Activated naive CD8-positive, alpha-beta T cell treated with anti-CD3 and anti-CD28 coated beads, Interleukin-2, amount 50 U/mL, for 24 hours (primary cell): ENCODE measurements at regions not wholly inside any gene's neighbourhood (a gene's known extent, or its start where the extent isn't known, plus 50 kb on each side); places are given as distances from the start of the nearest gene placed in this dataset.

Experiments used
- ATAC-seq: fragments of 150-1000 bp; cut with Tn5 transposase; one replicate; pipeline ENCODE4 v1.10.0; 2021
- DNase-seq: peaks from one replicate; pipeline ENCODE4 v3.0.0; 2021
- H3K27ac Mint-ChIP-seq: one replicate; pipeline ENCODE4 v1.8.0; 2021; ENCODE audit warnings: mild to moderate bottlenecking, mixed read lengths
- H3K27me3 Mint-ChIP-seq: one replicate; pipeline ENCODE4 v1.8.0; 2021; ENCODE audit warnings: mixed read lengths
- H3K36me3 Mint-ChIP-seq: one replicate; pipeline ENCODE4 v1.8.0; 2021; ENCODE audit warnings: low read depth, mixed read lengths
- H3K4me1 Mint-ChIP-seq: one replicate; pipeline ENCODE4 v1.8.0; 2021; ENCODE audit warnings: mixed read lengths
- H3K4me3 Mint-ChIP-seq: one replicate; pipeline ENCODE4 v1.8.0; 2021; ENCODE audit warnings: mild to moderate bottlenecking, moderate library complexity, mixed read lengths
- H3K9me3 Mint-ChIP-seq: one replicate; pipeline ENCODE4 v1.8.0; 2021; ENCODE audit warnings: mixed read lengths

DNA sequence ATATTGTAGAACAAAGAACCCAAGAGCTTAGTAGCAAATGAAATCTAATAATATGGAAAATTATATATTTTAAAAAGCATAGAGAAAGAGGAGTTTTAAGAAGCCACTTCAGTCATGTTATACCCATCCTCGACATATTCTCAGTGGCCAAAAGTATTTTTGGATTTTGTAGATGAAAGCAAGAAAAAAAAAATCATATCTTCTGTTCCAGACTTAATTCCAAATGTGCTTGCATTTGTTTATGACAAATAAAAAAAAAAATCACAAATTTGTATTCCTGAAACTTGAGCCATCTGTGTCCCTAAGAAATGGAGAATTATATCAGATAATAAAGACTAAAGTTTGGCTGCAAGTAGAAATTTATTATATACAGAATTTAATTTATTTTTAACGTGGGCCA is 1482.4 kb upstream of the PABPC4L start:
- Mint-ChIP-seq H3K27me3 (no peaks in the 10 kb centered on the region), H3K4me1 (no peaks in the 10 kb centered on the region), H3K27ac (no peak overlapping the region), H3K36me3 (no peaks in the 10 kb centered on the region), H3K9me3 (peaks cover 11% of the 10 kb centered on the region), H3K4me3 (no peak overlapping the region)
- ATAC-seq (no peak), DNase-seq (no peak)

GRCh38 chr4:135672202-135672601 is 1470.6 kb upstream of the PABPC4L start:
- Mint-ChIP-seq H3K9me3 (peaks cover 4% of the 10 kb centered on the region), H3K27me3 (no peaks in the 10 kb centered on the region), H3K4me1 (no peaks in the 10 kb centered on the region), H3K36me3 (no peaks in the 10 kb centered on the region), H3K27ac (no peak overlapping the region), H3K4me3 (no peak overlapping the region)
- DNase-seq: no peak
- no peak for ATAC-seq

DNA sequence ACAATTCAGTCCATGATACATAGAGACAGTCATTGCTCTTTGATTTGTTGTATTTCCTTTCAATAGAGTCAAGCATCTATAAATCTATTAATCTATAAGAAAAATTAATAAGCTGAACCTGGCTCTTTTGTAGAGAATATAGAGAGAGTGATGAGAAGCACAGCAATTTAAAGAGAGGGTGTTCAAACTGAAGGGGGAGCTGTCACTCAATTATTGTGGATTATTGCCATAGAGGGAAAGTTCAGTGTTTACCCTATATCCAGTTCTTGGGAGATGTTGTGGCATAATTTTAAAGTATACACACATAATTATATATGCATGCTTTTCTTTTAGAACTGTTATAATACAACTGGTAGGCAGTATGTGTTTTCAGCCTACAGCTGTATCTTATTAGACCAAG is 1469.0 kb upstream of the PABPC4L start:
- no peak overlapping the region for H3K4me3 Mint-ChIP-seq
- no peaks in the 10 kb centered on the region for H3K4me1 Mint-ChIP-seq

More for the DNA sequence above, 1469.0 kb upstream of the PABPC4L start:
- no peaks in the 10 kb centered on the region for H3K27me3 Mint-ChIP-seq
- no peaks in the 10 kb centered on the region for H3K36me3 Mint-ChIP-seq
- H3K27ac Mint-ChIP-seq: no peak overlapping the region
- ATAC-seq (no peak), DNase-seq (no peak)
- peaks cover 4% of the 10 kb centered on the region for H3K9me3 Mint-ChIP-seq
